ENCODE measurements at regions not wholly inside any gene's neighbourhood (a gene's known extent, or its start where the extent isn't known, plus 50 kb on each side); places are given as distances from the start of the nearest gene placed in this dataset.

- Histone ChIP-seq H3K27me3 (ENCODE audit: insufficient read depth, low read length) (no peaks in the 10 kb centered on the region), H3K9ac (ENCODE audit: low read length) (no peak overlapping the region), H3K4me3 (ENCODE audit: insufficient read depth, low read depth, low read length) (no peak overlapping the region), H3K36me3 (ENCODE audit: insufficient read depth, low read length) (no peaks in the 10 kb centered on the region), H3K9me3 (ENCODE audit: insufficient read depth, low read depth, low read length) (no peaks in the 10 kb centered on the region), H2AFZ (ENCODE audit: low read depth, low read length) (no peak overlapping the region), H4K20me1 (ENCODE audit: insufficient read depth, low read length) (no peaks in the 10 kb centered on the region), H3K79me2 (ENCODE audit: insufficient read depth, low read length) (no peaks in the 10 kb centered on the region), H3K27ac (ENCODE audit: low read depth, low read length) (no peak overlapping the region), H3K4me2 (ENCODE audit: low read length) (no peak overlapping the region), H3K4me1 (ENCODE audit: insufficient read depth, low read length) (peaks cover 16% of the 10 kb centered on the region)
- TF ChIP-seq, protein P1, sequence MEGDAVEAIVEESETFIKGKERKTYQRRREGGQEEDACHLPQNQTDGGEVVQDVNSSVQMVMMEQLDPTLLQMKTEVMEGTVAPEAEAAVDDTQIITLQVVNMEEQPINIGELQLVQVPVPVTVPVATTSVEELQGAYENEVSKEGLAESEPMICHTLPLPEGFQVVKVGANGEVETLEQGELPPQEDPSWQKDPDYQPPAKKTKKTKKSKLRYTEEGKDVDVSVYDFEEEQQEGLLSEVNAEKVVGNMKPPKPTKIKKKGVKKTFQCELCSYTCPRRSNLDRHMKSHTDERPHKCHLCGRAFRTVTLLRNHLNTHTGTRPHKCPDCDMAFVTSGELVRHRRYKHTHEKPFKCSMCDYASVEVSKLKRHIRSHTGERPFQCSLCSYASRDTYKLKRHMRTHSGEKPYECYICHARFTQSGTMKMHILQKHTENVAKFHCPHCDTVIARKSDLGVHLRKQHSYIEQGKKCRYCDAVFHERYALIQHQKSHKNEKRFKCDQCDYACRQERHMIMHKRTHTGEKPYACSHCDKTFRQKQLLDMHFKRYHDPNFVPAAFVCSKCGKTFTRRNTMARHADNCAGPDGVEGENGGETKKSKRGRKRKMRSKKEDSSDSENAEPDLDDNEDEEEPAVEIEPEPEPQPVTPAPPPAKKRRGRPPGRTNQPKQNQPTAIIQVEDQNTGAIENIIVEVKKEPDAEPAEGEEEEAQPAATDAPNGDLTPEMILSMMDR (IDR thresholded peaks at IDR 0.05; ENCODE audit: insufficient read depth, low read depth, low read length): no peak
- no peak for TF ChIP-seq EZH2 (IDR thresholded peaks at IDR 0.05; ENCODE audit: insufficient read depth, low read length)
- Mint-ChIP-seq H3K4me1 (ENCODE audit: low read depth, unreplicated experiment) (peaks cover 17% of the 10 kb centered on the region), H3K27ac (ENCODE audit: unreplicated experiment) (no peak overlapping the region), H3K36me3 (ENCODE audit: low read depth, unreplicated experiment) (peaks cover 3% of the 10 kb centered on the region), H3K4me3 (ENCODE audit: unreplicated experiment) (no peak overlapping the region), H3K27me3 (ENCODE audit: low read depth, unreplicated experiment) (no peaks in the 10 kb centered on the region), H3K9me3 (ENCODE audit: unreplicated experiment) (peaks cover 18% of the 10 kb centered on the region)
- FAIRE-seq (no peak), DNase-seq (ENCODE audit: low read depth) (no peak)
Measured at GRCh38 chr2:172658945-172659344, 76.7 kb upstream of the RAPGEF4 start.

DNA sequence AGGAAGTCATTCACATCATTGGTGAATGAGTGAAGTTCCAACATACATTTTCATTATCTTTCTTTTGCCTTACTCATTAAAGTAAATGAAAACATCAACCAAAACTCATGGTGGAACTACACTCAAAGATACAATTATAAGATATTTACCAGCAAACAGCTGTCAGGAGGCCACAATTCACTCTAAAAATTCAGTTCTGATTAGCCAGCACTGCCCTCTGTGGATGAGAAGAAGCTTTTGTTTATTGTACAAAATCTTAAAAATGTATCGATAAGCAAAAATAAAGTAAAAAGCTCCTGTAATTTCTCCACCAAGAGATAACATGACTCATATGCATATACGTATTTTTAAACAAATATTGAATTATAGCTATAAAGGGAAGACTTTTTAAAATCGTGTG lies 73.5 kb upstream of the RAPGEF4 start:
- TF ChIP-seq, protein P1 (IDR thresholded peaks at IDR 0.05; ENCODE audit: insufficient read depth, low read depth, low read length): no peak
- no peak for TF ChIP-seq EZH2 (IDR thresholded peaks at IDR 0.05; ENCODE audit: insufficient read depth, low read length)
- Histone ChIP-seq H3K4me3 (ENCODE audit: insufficient read depth, low read depth, low read length) (no peak overlapping the region), H3K79me2 (ENCODE audit: insufficient read depth, low read length) (no peaks in the 10 kb centered on the region), H3K4me2 (ENCODE audit: low read length) (no peak overlapping the region), H3K27me3 (ENCODE audit: insufficient read depth, low read length) (no peaks in the 10 kb centered on the region), H3K9me3 (ENCODE audit: insufficient read depth, low read depth, low read length) (peaks cover 5% of the 10 kb centered on the region), H3K9ac (ENCODE audit: low read length) (no peak overlapping the region), H4K20me1 (ENCODE audit: insufficient read depth, low read length) (no peaks in the 10 kb centered on the region), H3K4me1 (ENCODE audit: insufficient read depth, low read length) (no peaks in the 10 kb centered on the region), H2AFZ (ENCODE audit: low read depth, low read length) (no peak overlapping the region), H3K27ac (ENCODE audit: low read depth, low read length) (no peak overlapping the region), H3K36me3 (ENCODE audit: insufficient read depth, low read length) (no peaks in the 10 kb centered on the region)
- no peaks in the 10 kb centered on the region for H3K4me1 Mint-ChIP-seq (ENCODE audit: low read depth, unreplicated experiment)
- FAIRE-seq (no peak), DNase-seq (ENCODE audit: low read depth) (no peak)
- H3K27ac Mint-ChIP-seq (ENCODE audit: unreplicated experiment): no peak overlapping the region
- H3K36me3 Mint-ChIP-seq (ENCODE audit: low read depth, unreplicated experiment): peaks cover 3% of the 10 kb centered on the region
- no peak overlapping the region for H3K4me3 Mint-ChIP-seq (ENCODE audit: unreplicated experiment)
- H3K9me3 Mint-ChIP-seq (ENCODE audit: unreplicated experiment): peaks cover 21% of the 10 kb centered on the region
- H3K27me3 Mint-ChIP-seq (ENCODE audit: low read depth, unreplicated experiment): no peaks in the 10 kb centered on the region

DNA sequence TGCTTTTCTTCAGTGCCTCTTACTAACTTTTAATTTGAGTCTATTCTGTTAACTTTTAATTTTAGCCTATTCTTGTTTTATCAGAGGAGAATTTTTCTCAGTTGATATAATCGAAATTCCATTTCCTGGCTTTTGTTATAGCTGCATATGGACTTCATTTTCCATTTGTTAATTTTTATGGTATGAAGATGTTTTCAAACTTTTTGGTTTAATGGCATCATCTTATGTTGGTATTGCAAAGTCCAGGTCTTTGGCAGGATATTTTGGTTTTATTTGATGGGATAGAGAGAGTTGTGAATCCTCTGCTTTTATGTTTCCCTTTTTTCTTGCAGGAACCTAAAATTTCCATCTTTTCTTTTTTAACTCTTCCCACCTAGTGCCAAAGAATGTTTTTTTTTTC lies 70.9 kb upstream of the RAPGEF4 start:
- FAIRE-seq (no peak), DNase-seq (ENCODE audit: low read depth) (no peak)
- no peaks in the 10 kb centered on the region for H3K36me3 ChIP-seq (ENCODE audit: insufficient read depth, low read length)
- Mint-ChIP-seq H3K36me3 (ENCODE audit: low read depth, unreplicated experiment) (no peaks in the 10 kb centered on the region), H3K27ac (ENCODE audit: unreplicated experiment) (no peak overlapping the region), H3K9me3 (ENCODE audit: unreplicated experiment) (peaks cover 6% of the 10 kb centered on the region), H3K4me1 (ENCODE audit: low read depth, unreplicated experiment) (no peaks in the 10 kb centered on the region), H3K4me3 (ENCODE audit: unreplicated experiment) (no peak overlapping the region), H3K27me3 (ENCODE audit: low read depth, unreplicated experiment) (no peaks in the 10 kb centered on the region)
- H3K79me2 ChIP-seq (ENCODE audit: insufficient read depth, low read length): no peaks in the 10 kb centered on the region
- H3K4me3 ChIP-seq (ENCODE audit: insufficient read depth, low read depth, low read length): no peak overlapping the region
- H3K27me3 ChIP-seq (ENCODE audit: insufficient read depth, low read length): no peaks in the 10 kb centered on the region
- H4K20me1 ChIP-seq (ENCODE audit: insufficient read depth, low read length): no peaks in the 10 kb centered on the region
- H2AFZ ChIP-seq (ENCODE audit: low read depth, low read length): no peak overlapping the region
- TF ChIP-seq EZH2 (IDR thresholded peaks at IDR 0.05; ENCODE audit: insufficient read depth, low read length): no peak
- TF ChIP-seq, protein P1 (IDR thresholded peaks at IDR 0.05; ENCODE audit: insufficient read depth, low read depth, low read length): no peak
- no peak overlapping the region for H3K9ac ChIP-seq (ENCODE audit: low read length)
- no peak overlapping the region for H3K27ac ChIP-seq (ENCODE audit: low read depth, low read length)
- H3K9me3 ChIP-seq (ENCODE audit: insufficient read depth, low read depth, low read length): peaks cover 5% of the 10 kb centered on the region
- no peak overlapping the region for H3K4me2 ChIP-seq (ENCODE audit: low read length)
- H3K4me1 ChIP-seq (ENCODE audit: insufficient read depth, low read length): no peaks in the 10 kb centered on the region

Data from astrocyte (in vitro differentiated cells and primary cell).